ENCODE measurements at regions not wholly inside any gene's neighbourhood (a gene's known extent, or its start where the extent isn't known, plus 50 kb on each side); places are given as distances from the start of the nearest gene placed in this dataset.

DNA sequence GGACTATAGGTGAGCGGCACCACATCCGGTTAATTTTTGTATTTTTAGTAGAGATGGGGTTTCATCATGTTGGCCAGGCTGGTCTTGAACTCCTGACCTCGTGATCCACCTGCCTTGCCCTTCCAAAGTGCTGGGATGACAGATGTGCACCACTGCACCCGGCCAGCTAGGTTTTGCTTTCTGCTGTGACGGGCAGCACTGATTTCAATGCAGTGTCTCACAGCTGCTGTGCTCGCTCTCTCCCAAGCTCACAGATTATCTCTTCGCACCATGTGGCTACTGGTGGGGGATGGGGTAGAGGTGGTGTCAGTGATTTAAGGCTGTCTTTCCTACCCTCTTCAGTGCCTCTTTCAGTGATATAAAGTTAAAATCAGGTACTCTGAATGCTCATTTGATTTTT is 909.1 kb downstream of the TRHDE start:
- H3K27me3 ChIP-seq (ENCODE audit: insufficient read depth, low read length): no peaks in the 10 kb centered on the region
- no peak overlapping the region for H2BK12ac ChIP-seq (ENCODE audit: insufficient read length, low read depth, low read length)
- H3K79me1 ChIP-seq (ENCODE audit: insufficient read depth, low read depth, low read length, poor library complexity, severe bottlenecking): no peaks in the 10 kb centered on the region
- Mint-ChIP-seq H3K4me3 (no peak overlapping the region), H3K9me3 (peaks cover 19 to 27% of the 10 kb centered on the region in 2 experiments), H3K4me1 (peaks cover 0 to 3% of the 10 kb centered on the region in 2 experiments; a peak in 2 of 4 replicates), H3K27ac (no peak overlapping the region), H3K36me3 (ENCODE audit: insufficient read depth in 1 of 3, low read depth in 3 of 3) (peaks cover 12 to 20% (median 16%) of the 10 kb centered on the region in 3 experiments), H3K27me3 (ENCODE audit: low read depth) (no peaks in the 10 kb centered on the region)
- no peak overlapping the region for H4K91ac ChIP-seq (ENCODE audit: insufficient read length, low read depth, low read length)
- H3K4me1 ChIP-seq (ENCODE audit: insufficient read depth, low read length): no peaks in the 10 kb centered on the region
- no peaks in the 10 kb centered on the region for H3K23me2 ChIP-seq (ENCODE audit: insufficient read length, low read depth, low read length, poor library complexity, severe bottlenecking)
- H3K56ac ChIP-seq (ENCODE audit: insufficient read length, low read depth, low read length): no peak overlapping the region
- no peak overlapping the region for H3K4ac ChIP-seq (ENCODE audit: low read depth, low read length)
- H2BK5ac ChIP-seq (ENCODE audit: insufficient read length, low read length): no peak overlapping the region
- H3K27ac ChIP-seq (ENCODE audit: insufficient read length, low read depth, low read length): no peak overlapping the region
- H3K79me2 ChIP-seq (ENCODE audit: insufficient read depth, low read length): no peaks in the 10 kb centered on the region
- H3K9me3 ChIP-seq (ENCODE audit: control insufficient read depth, low read depth, low read length): no peaks in the 10 kb centered on the region
- H2BK20ac ChIP-seq (ENCODE audit: low read depth, low read length, poor library complexity, severe bottlenecking): no peak overlapping the region
- no peak overlapping the region for H4K8ac ChIP-seq (replicated peaks; ENCODE audit: insufficient read length, low read depth, low read length)
- no peak overlapping the region for H3K23ac ChIP-seq (ENCODE audit: insufficient read length, low read depth, low read length)
- H4K20me1 ChIP-seq (ENCODE audit: control insufficient read depth, insufficient read depth, insufficient read length): no peaks in the 10 kb centered on the region
- no peak overlapping the region for H3T11ph ChIP-seq (ENCODE audit: low read length)
- H3K9ac ChIP-seq (ENCODE audit: extremely low read depth, insufficient read length, low read length): no peak overlapping the region
- no peak overlapping the region for H2AFZ ChIP-seq (ENCODE audit: low read length)
- DNase-seq: no peak
- no peak overlapping the region for H4K5ac ChIP-seq (ENCODE audit: insufficient read length, low read depth, low read length)
- no peak overlapping the region for H3K4me2 ChIP-seq (ENCODE audit: insufficient read depth, insufficient read length, low read length)
- H2BK15ac ChIP-seq (ENCODE audit: low read depth, low read length): no peak overlapping the region
- H3K14ac ChIP-seq (ENCODE audit: insufficient read depth, low read length): no peak overlapping the region
- no peak overlapping the region for H2BK120ac ChIP-seq (ENCODE audit: low read depth, low read length, poor library complexity, severe bottlenecking)
- no CpG with 5 or more reads among the region's 7 CpGs for WGBS (ENCODE audit: extremely low coverage, insufficient read length, low lambda C conversion rate)
- TF ChIP-seq, protein P1, sequence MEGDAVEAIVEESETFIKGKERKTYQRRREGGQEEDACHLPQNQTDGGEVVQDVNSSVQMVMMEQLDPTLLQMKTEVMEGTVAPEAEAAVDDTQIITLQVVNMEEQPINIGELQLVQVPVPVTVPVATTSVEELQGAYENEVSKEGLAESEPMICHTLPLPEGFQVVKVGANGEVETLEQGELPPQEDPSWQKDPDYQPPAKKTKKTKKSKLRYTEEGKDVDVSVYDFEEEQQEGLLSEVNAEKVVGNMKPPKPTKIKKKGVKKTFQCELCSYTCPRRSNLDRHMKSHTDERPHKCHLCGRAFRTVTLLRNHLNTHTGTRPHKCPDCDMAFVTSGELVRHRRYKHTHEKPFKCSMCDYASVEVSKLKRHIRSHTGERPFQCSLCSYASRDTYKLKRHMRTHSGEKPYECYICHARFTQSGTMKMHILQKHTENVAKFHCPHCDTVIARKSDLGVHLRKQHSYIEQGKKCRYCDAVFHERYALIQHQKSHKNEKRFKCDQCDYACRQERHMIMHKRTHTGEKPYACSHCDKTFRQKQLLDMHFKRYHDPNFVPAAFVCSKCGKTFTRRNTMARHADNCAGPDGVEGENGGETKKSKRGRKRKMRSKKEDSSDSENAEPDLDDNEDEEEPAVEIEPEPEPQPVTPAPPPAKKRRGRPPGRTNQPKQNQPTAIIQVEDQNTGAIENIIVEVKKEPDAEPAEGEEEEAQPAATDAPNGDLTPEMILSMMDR (conservative IDR thresholded peaks at IDR 0.05): no peak
- no peak overlapping the region for H3K18ac ChIP-seq (ENCODE audit: insufficient read length, low read depth, low read length)
- H2AK5ac ChIP-seq (ENCODE audit: insufficient read length, low read length): no peak overlapping the region

Measured in H9 (cell line).